ENCODE measurements at regions not wholly inside any gene's neighbourhood (a gene's known extent, or its start where the extent isn't known, plus 50 kb on each side); places are given as distances from the start of the nearest gene placed in this dataset.
"Not testable (repeated sequence)": the region's sequence is repeated elsewhere in the genome, so short reads cannot be mapped to it uniquely, and the experiment has no call there.

GRCh38 chr13:109309625-109310363, 476.6 kb downstream of the IRS2 start:
- no peak for DNase-seq

- DNase-seq, result no peak
Observed at GRCh38 chr13:109307027-109307426, 479.4 kb downstream of the IRS2 start.

GRCh38 chr13:109301726-109302125, 484.7 kb downstream of the IRS2 start:
- peak; percentile 11 for DNase-seq

- DNase-seq, result no peak
Observed at GRCh38 chr13:109301276-109301675, 485.1 kb downstream of the IRS2 start.

- DNase-seq, result no peak
Observed at GRCh38 chr13:109297628-109298027, 488.8 kb downstream of the IRS2 start.

- DNase-seq, result no peak
Observed at GRCh38 chr13:109293166-109293565, 493.2 kb downstream of the IRS2 start.

- DNase-seq, result no peak
Observed at GRCh38 chr13:109288151-109288709, 498.2 kb downstream of the IRS2 start.

GRCh38 chr13:109287553-109287952, 498.8 kb downstream of the IRS2 start:
- DNase-seq, result no peak

GRCh38 chr13:109285586-109285985, 500.8 kb downstream of the IRS2 start:
- DNase-seq, result no peak

- no peak for DNase-seq
Observed at GRCh38 chr13:109281903-109282635, 504.3 kb downstream of the IRS2 start.

- no peak for DNase-seq
Observed at GRCh38 chr13:109281017-109281902, 505.1 kb downstream of the IRS2 start.

- DNase-seq, result no peak
Observed at GRCh38 chr13:109276261-109276660, 510.1 kb downstream of the IRS2 start.

- peak; percentile 47 for DNase-seq
Observed at GRCh38 chr13:109275852-109276251, 510.5 kb downstream of the IRS2 start.

- DNase-seq, result no peak
Observed at GRCh38 chr13:109275139-109275745, 511.1 kb downstream of the IRS2 start.

- DNase-seq, result peak; percentile 50
Observed at GRCh38 chr13:109274188-109274821, 512.1 kb downstream of the IRS2 start.

GRCh38 chr13:109273326-109273751, 513.0 kb downstream of the IRS2 start:
- DNase-seq, result no peak

- DNase-seq, result no peak
Observed at GRCh38 chr13:109272595-109273325, 513.6 kb downstream of the IRS2 start.

GRCh38 chr13:109271555-109272541, 514.5 kb downstream of the IRS2 start:
- peak; percentile 22 for DNase-seq

GRCh38 chr13:109271061-109271460, 515.3 kb downstream of the IRS2 start:
- no peak for DNase-seq

GRCh38 chr13:109269381-109269780, 517.0 kb downstream of the IRS2 start:
- not testable (repeated sequence) for DNase-seq

Measured in eye (tissue), 1 donor.